ENCODE measurements at regions not wholly inside any gene's neighbourhood (a gene's known extent, or its start where the extent isn't known, plus 50 kb on each side); places are given as distances from the start of the nearest gene placed in this dataset.

- no peak for DNase-seq (ENCODE audit: low read depth in 1 of 2, low spot score in 1 of 2)
- Histone ChIP-seq H3K27ac (replicated peaks) (no peak overlapping the region), H3K27me3 (ENCODE audit: insufficient read depth, poor library complexity, severe bottlenecking) (no peaks in the 10 kb centered on the region), H3K4me3 (replicated peaks; ENCODE audit: insufficient read depth, low read length) (no peak overlapping the region)
- TF ChIP-seq CTCF (IDR thresholded peaks at IDR 0.05; ENCODE audit: insufficient read depth, low read length) (no peak), REST (IDR thresholded peaks at IDR 0.05; ENCODE audit: insufficient replicate concordance, low read depth) (no peak), SPI1 (IDR thresholded peaks at IDR 0.05; ENCODE audit: borderline replicate concordance, low read depth) (no peak), POLR2AphosphoS5 (IDR thresholded peaks at IDR 0.05; ENCODE audit: low read depth) (no peak), GABPA (IDR thresholded peaks at IDR 0.05; ENCODE audit: low read depth) (no peak)
Observed at GRCh38 chr1:194164755-194165154, 978.3 kb upstream of the B3GALT2 start.

GRCh38 chr1:194161591-194161990 lies 975.2 kb upstream of the B3GALT2 start:
- no peak for TF ChIP-seq GABPA (IDR thresholded peaks at IDR 0.05; ENCODE audit: low read depth)
- no peak for TF ChIP-seq SPI1 (IDR thresholded peaks at IDR 0.05; ENCODE audit: borderline replicate concordance, low read depth)
- TF ChIP-seq POLR2AphosphoS5 (IDR thresholded peaks at IDR 0.05; ENCODE audit: low read depth), result no peak
- TF ChIP-seq REST (IDR thresholded peaks at IDR 0.05; ENCODE audit: insufficient replicate concordance, low read depth), result no peak
- no peak for TF ChIP-seq CTCF (IDR thresholded peaks at IDR 0.05; ENCODE audit: insufficient read depth, low read length)
- no peak overlapping the region for H3K27ac ChIP-seq (replicated peaks)
- no peak for DNase-seq (ENCODE audit: low read depth in 1 of 2, low spot score in 1 of 2)
- no peak overlapping the region for H3K4me3 ChIP-seq (replicated peaks; ENCODE audit: insufficient read depth, low read length)
- no peaks in the 10 kb centered on the region for H3K27me3 ChIP-seq (ENCODE audit: insufficient read depth, poor library complexity, severe bottlenecking)

- H3K27ac ChIP-seq (replicated peaks), result no peak overlapping the region
- TF ChIP-seq SPI1 (IDR thresholded peaks at IDR 0.05; ENCODE audit: borderline replicate concordance, low read depth) (no peak), POLR2AphosphoS5 (IDR thresholded peaks at IDR 0.05; ENCODE audit: low read depth) (no peak), REST (IDR thresholded peaks at IDR 0.05; ENCODE audit: insufficient replicate concordance, low read depth) (no peak), CTCF (IDR thresholded peaks at IDR 0.05; ENCODE audit: insufficient read depth, low read length) (no peak), GABPA (IDR thresholded peaks at IDR 0.05; ENCODE audit: low read depth) (no peak)
- DNase-seq (ENCODE audit: low read depth in 1 of 2, low spot score in 1 of 2), result no peak
- H3K27me3 ChIP-seq (ENCODE audit: insufficient read depth, poor library complexity, severe bottlenecking), result no peaks in the 10 kb centered on the region
- H3K4me3 ChIP-seq (replicated peaks; ENCODE audit: insufficient read depth, low read length), result no peak overlapping the region
Observed at GRCh38 chr1:194159941-194160340, 973.5 kb upstream of the B3GALT2 start.

Measured in HL-60 (cell line).